Activated T-cell treated with anti-CD3 and anti-CD28 coated beads, Interleukin-2, amount 50 U/mL, for 24 hours (primary cell): ENCODE measurements at regions not wholly inside any gene's neighbourhood (a gene's known extent, or its start where the extent isn't known, plus 50 kb on each side); places are given as distances from the start of the nearest gene placed in this dataset.
"Not testable (repeated sequence)": the region's sequence is repeated elsewhere in the genome, so short reads cannot be mapped to it uniquely, and the experiment has no call there.

Source experiments
- DNase-seq: peaks from one replicate; pipeline ENCODE4 v3.0.0-alpha.2; 2020
- H3K27ac Mint-ChIP-seq: 2 replicates; pipeline ENCODE4 v1.8.0; 2020; ENCODE audit warnings: mild to moderate bottlenecking, mixed read lengths
- H3K27me3 Mint-ChIP-seq: 2 replicates; pipeline ENCODE4 v1.8.0; 2020; ENCODE audit warnings: mixed read lengths
- H3K36me3 Mint-ChIP-seq: 2 replicates; pipeline ENCODE4 v1.8.0; 2020; ENCODE audit warnings: low read depth, mixed read lengths
- H3K4me1 Mint-ChIP-seq: 2 replicates; pipeline ENCODE4 v1.8.0; 2020; ENCODE audit warnings: low read depth, mixed read lengths
- H3K4me3 Mint-ChIP-seq: 2 replicates; pipeline ENCODE4 v1.8.0; 2020; ENCODE audit warnings: mild to moderate bottlenecking, moderate library complexity, mixed read lengths
- H3K9me3 Mint-ChIP-seq: 2 replicates; pipeline ENCODE4 v1.8.0; 2020; ENCODE audit warnings: mixed read lengths

DNA sequence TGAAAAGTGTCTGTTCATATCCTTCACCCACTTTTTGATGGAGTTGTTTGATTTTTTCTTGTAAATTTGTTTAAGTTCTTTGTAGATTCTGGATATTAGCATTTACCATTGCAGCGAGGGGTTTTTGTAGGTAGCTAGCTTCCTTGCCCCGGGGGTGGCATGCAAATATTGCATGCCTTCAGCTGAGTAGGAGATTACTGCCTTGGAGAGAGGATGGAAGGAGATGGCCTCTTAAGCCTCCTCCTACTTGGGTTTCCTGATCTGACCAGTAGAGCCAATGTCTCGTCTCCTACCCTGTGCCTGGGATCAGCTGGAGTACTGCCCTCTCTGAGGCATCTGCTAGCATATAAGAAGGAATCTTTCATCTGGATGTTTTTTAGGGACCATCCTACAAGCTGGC, 134.4 kb upstream of the CCND2 start:
- no peak overlapping the region for H3K4me3 Mint-ChIP-seq

GRCh38 chr12:4138532-4138931, 135.0 kb upstream of the CCND2 start:
- H3K27me3 Mint-ChIP-seq, H3K4me3 Mint-ChIP-seq, H3K36me3 Mint-ChIP-seq, H3K9me3 Mint-ChIP-seq, DNase-seq, H3K27ac Mint-ChIP-seq: not testable (repeated sequence)
- H3K4me1 Mint-ChIP-seq = peaks cover 88% of the 10 kb centered on the region

More for the DNA sequence above, 134.4 kb upstream of the CCND2 start:
- Mint-ChIP-seq H3K9me3 (peaks cover 2% of the 10 kb centered on the region), H3K4me1 (peaks cover 89% of the 10 kb centered on the region), H3K36me3 (peaks cover 2% of the 10 kb centered on the region), H3K27me3 (no peaks in the 10 kb centered on the region), H3K27ac (no peak overlapping the region)
- no peak for DNase-seq

- H3K4me3 Mint-ChIP-seq = no peak overlapping the region
- H3K36me3 Mint-ChIP-seq = peaks cover 2% of the 10 kb centered on the region
- H3K9me3 Mint-ChIP-seq = peaks cover 2% of the 10 kb centered on the region
- H3K27ac Mint-ChIP-seq = no peak overlapping the region
- H3K4me1 Mint-ChIP-seq = peaks cover 88% of the 10 kb centered on the region
- no peak for DNase-seq
- no peaks in the 10 kb centered on the region for H3K27me3 Mint-ChIP-seq
These were observed 135.5 kb upstream of the CCND2 start for GRCh38 chr12:4138051-4138450.

DNA sequence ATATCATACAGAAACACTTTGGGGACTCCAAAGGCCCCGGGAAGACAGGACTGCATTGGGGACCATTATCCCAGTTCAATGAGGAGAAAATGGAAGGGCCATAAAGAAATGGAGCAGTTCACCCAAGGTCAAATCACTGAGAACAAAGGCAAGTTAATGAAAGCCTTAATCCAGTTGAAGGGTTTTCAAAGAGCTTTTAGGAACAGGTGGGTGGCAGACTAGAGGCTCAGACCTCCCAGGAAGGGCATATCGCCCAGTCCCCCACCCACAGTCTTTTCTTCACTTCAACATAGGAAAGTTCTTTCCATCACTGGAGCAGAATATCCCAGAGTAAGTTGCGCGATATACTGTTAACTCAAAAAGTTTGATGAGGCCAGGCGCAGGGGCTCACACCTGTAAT, 136.1 kb upstream of the CCND2 start:
- H3K27ac Mint-ChIP-seq = peak overlapping the region; percentile 95
- peaks cover 81% of the 10 kb centered on the region for H3K4me1 Mint-ChIP-seq
- no peak overlapping the region for H3K4me3 Mint-ChIP-seq
- peaks cover 2% of the 10 kb centered on the region for H3K9me3 Mint-ChIP-seq
- peaks cover 2% of the 10 kb centered on the region for H3K36me3 Mint-ChIP-seq
- H3K27me3 Mint-ChIP-seq = no peaks in the 10 kb centered on the region
- no peak for DNase-seq

DNA sequence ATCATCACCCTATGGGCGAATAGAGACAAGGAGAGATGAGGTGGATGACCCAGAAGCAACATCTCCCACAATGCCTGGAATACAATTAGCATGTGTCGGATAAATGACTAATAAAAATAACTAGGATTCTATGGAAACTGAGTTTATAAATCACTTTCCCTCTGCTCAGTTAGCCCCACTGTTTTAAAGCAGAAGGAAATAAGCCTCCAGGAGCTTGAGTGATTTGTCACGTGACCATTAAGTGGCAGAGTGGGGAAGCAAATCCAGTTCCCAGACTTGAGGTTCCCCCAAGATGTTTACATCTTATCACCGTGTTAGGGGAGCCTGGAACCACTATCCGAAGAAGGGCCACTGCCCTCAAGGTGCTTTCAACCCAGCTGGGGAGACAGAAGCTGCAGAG, 136.5 kb upstream of the CCND2 start:
- peaks cover 2% of the 10 kb centered on the region for H3K36me3 Mint-ChIP-seq
- H3K4me1 Mint-ChIP-seq = peaks cover 77% of the 10 kb centered on the region

GRCh38 chr12:4135919-4136605, 137.5 kb upstream of the CCND2 start:
- DNase-seq = peak; percentile 80
- no peak overlapping the region for H3K4me3 Mint-ChIP-seq
- H3K4me1 Mint-ChIP-seq = peaks cover 68% of the 10 kb centered on the region

More for the DNA sequence above, 136.5 kb upstream of the CCND2 start:
- Mint-ChIP-seq H3K27ac (peak overlapping the region; percentile 95), H3K27me3 (no peaks in the 10 kb centered on the region), H3K4me3 (no peak overlapping the region), H3K9me3 (peaks cover 2% of the 10 kb centered on the region)
- DNase-seq = peak; percentile 22

DNA sequence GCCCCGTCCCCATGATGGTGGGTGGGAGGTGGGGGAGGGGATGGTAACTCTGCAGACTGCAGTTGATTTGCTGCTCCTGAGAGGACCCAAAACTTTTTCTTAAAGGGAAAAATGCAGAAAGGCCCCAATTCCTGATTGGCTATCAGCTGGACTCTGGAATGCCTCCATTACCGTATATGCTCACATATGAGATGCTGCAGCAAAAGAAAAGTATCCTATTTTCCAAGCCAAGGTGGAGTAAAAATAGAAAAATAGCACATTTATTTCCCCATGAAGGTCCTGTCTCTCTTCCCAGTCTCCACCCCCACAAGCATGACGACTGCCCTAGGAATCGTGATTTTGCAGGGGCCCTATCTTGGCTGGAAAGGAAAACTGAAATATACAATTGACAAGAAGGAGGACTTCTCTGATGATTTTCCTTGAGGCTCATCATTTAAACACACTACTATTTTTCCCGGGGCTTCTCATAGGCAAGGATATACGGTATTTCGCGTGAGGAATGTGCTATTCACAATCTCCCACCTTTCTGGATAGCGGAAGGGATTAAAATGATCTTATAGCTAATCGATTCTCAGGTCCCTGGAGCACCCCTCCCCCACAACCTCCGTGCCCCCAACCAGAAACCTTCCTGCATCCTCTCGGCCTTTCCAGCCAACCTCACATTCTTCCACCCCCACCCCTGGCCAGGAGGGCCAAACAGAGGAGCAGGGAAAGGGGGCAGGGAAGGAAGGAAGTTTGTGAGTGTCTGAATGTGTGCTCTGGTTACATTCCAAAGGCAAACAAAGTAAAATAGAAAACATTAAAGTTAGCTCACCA, 138.9 kb upstream of the CCND2 start:
- no peaks in the 10 kb centered on the region for H3K27me3 Mint-ChIP-seq
- peaks cover 2% of the 10 kb centered on the region for H3K36me3 Mint-ChIP-seq
- peaks cover 55% of the 10 kb centered on the region for H3K4me1 Mint-ChIP-seq
- H3K27ac Mint-ChIP-seq = peak overlapping the region; percentile 95
- no peak overlapping the region for H3K4me3 Mint-ChIP-seq
- peaks cover 2% of the 10 kb centered on the region for H3K9me3 Mint-ChIP-seq
- DNase-seq = no peak

More at GRCh38 chr12:4135919-4136605, 137.5 kb upstream of the CCND2 start:
- Mint-ChIP-seq H3K9me3 (peaks cover 2% of the 10 kb centered on the region), H3K36me3 (peaks cover 2% of the 10 kb centered on the region), H3K27ac (peak overlapping the region; percentile 95), H3K27me3 (no peaks in the 10 kb centered on the region)

GRCh38 chr12:4133636-4134447, 139.7 kb upstream of the CCND2 start:
- H3K27ac Mint-ChIP-seq = no peak overlapping the region
- peaks cover 2% of the 10 kb centered on the region for H3K9me3 Mint-ChIP-seq
- no peak for DNase-seq
- H3K36me3 Mint-ChIP-seq = peaks cover 2% of the 10 kb centered on the region
- H3K27me3 Mint-ChIP-seq = no peaks in the 10 kb centered on the region
- peaks cover 47% of the 10 kb centered on the region for H3K4me1 Mint-ChIP-seq
- no peak overlapping the region for H3K4me3 Mint-ChIP-seq

DNA sequence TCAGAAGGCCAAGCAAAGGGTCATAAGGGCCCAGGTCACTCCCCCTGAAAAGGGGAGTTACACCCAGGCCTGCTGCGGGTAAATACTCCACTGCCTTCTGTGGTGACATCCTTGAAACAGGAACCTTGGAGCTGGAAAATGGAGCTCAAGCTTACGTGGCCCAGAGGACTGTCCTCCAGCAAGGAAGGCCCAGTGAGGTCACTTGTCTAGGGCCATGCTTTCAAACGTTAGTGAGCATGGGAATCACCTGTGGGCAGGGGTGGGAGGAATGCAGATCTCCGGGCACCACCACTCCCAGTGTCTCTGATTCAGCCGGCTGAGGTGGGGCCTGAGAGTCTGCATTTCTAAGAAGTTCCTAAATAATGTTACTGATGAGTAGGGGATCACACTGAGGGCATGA, 140.5 kb upstream of the CCND2 start:
- Mint-ChIP-seq H3K27me3 (no peaks in the 10 kb centered on the region), H3K9me3 (peaks cover 2% of the 10 kb centered on the region), H3K27ac (no peak overlapping the region), H3K36me3 (peaks cover 2% of the 10 kb centered on the region), H3K4me1 (peaks cover 44% of the 10 kb centered on the region), H3K4me3 (no peak overlapping the region)
- no peak for DNase-seq

DNA sequence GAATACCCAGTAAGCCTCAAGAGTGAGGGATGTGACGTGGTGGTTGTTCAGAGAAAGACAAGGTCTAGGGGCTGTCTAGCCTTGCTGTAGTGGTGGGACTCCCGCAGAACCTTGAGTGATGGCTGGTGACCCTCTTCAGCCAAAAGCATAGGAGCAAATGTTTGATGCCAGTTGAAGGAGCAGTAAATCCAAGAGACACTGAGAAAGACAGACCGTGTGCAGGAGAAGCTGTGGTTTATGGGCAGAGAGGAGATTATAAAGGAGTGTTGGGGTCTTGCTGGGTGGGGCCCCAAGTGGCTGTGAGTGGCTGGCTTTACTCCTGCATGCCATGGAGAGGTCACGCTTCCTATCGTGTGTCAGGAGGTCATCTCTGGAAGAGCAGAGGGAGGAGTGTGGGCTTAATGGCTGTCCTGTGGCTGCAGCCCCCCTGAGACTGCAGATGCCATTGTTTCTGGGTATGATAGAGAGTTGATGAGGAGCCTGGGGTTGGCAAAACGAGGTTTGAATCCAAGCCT, 152.0 kb upstream of the CCND2 start:
- Mint-ChIP-seq H3K4me3 (no peak overlapping the region), H3K27me3 (no peaks in the 10 kb centered on the region), H3K4me1 (peaks cover 65% of the 10 kb centered on the region), H3K9me3 (peaks cover 3% of the 10 kb centered on the region), H3K36me3 (no peaks in the 10 kb centered on the region), H3K27ac (no peak overlapping the region)
- no peak for DNase-seq

GRCh38 chr12:4120316-4120917, 153.1 kb upstream of the CCND2 start:
- H3K27ac Mint-ChIP-seq = no peak overlapping the region
- H3K27me3 Mint-ChIP-seq = no peaks in the 10 kb centered on the region
- H3K4me3 Mint-ChIP-seq = no peak overlapping the region
- H3K4me1 Mint-ChIP-seq = peaks cover 75% of the 10 kb centered on the region
- DNase-seq = no peak
- H3K36me3 Mint-ChIP-seq = no peaks in the 10 kb centered on the region
- H3K9me3 Mint-ChIP-seq = peaks cover 3% of the 10 kb centered on the region

DNA sequence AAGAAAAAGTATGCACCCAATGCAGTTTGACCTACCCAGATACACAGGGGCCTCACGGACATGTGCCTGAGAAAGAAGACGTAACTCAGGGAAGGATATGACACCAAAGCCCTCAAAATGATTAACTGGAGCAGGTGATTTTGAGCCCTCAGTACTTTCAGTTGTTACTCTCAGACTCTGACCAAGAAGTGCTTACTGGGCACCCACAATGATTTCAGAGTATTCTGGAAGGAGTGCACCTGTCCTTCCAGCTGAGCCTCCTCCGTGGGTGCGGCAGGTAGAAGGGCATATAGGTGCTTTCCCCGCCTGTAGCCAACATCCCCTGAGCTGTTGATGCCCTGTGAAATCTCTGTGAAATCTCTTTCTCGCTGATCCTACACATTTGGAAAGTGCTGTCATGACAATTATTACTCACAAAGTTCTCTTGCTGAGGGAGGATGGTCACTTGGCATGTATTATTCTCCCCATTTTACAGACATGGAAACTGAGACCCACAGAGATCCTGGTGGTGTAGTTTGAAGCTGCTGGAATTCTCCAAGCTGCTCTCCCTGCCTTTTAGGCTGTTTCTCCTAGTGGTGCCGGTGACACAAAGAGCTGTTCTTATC, 154.3 kb upstream of the CCND2 start:
- peaks cover 3% of the 10 kb centered on the region for H3K9me3 Mint-ChIP-seq
- peak overlapping the region; percentile 61 for H3K4me3 Mint-ChIP-seq
- H3K36me3 Mint-ChIP-seq = no peaks in the 10 kb centered on the region
- H3K27me3 Mint-ChIP-seq = no peaks in the 10 kb centered on the region
- peak overlapping the region; percentile 94 for H3K27ac Mint-ChIP-seq
- peak; percentile 70 for DNase-seq
- peaks cover 78% of the 10 kb centered on the region for H3K4me1 Mint-ChIP-seq

DNA sequence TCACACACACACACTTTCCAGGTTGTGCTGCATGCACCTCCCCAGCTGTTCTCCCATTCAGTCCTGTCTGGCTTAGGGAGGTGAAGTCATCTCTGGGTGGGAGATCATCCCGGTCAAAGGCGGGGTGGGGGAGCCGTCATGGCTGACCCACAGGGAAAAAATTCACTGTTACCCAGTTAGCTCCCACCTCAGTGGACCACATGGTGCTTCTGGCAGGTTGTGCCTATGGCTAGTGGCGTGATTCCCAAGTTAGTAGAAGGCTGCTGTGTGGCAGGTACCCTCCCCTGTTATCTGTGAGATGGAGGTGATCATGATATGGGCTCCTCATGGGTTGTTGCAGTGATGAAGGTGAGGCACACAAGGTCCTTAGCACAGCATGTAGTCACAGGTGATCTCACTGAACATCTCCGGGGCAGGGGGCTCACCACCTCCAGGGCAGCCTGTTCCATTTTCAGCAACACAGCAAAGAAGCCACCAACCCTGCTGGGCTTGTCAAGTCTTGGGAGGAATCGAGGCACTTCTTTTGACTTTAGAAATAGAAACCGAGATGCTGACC, 154.9 kb upstream of the CCND2 start:
- Mint-ChIP-seq H3K9me3 (peaks cover 3% of the 10 kb centered on the region), H3K4me1 (peaks cover 72% of the 10 kb centered on the region), H3K4me3 (peak overlapping the region; percentile 61), H3K27me3 (no peaks in the 10 kb centered on the region), H3K27ac (peak overlapping the region; percentile 94), H3K36me3 (no peaks in the 10 kb centered on the region)
- DNase-seq = peak; percentile 62
